ENCODE measurements at regions not wholly inside any gene's neighbourhood (a gene's known extent, or its start where the extent isn't known, plus 50 kb on each side); places are given as distances from the start of the nearest gene placed in this dataset.

- H3K27me3 ChIP-seq, result no peaks in the 10 kb centered on the region
- TF ChIP-seq POLR2AphosphoS5 (IDR thresholded peaks at IDR 0.05) (no peak), POLR2A (IDR thresholded peaks at IDR 0.05) (no peak)
- DNase-seq, result no peak
- H3K4me1 ChIP-seq, result peaks cover 73 to 100% (median 91%) of the 10 kb centered on the region in 4 donors
- H3K27ac ChIP-seq, result peak overlapping the region in 2 of 5 donors; percentile 87
- intact Hi-C loops (cut with DNase I; ENCODE audit: low total_unique reads), result no loop called here
- H3K4me3 ChIP-seq, result no peak overlapping the region
- no peaks in the 10 kb centered on the region for H3K9me3 ChIP-seq
- H3K36me3 ChIP-seq, result peaks cover 0 to 2% (median under 1%) of the 10 kb centered on the region in 4 donors
- WGBS, 5 donors, result 71 to 90% (median 85%) methylated on average over 6 to 9 of the region's 9 CpGs
Observed at GRCh38 chr17:77396610-77397009, 255.8 kb downstream of the SEC14L1 start.

GRCh38 chr17:77398274-77398673 is 257.5 kb downstream of the SEC14L1 start:
- peak overlapping the region in 3 of 5 donors; percentile 25 to 90 (median 73) for H3K27ac ChIP-seq
- DNase-seq, result no peak
- intact Hi-C loops (cut with DNase I; ENCODE audit: low total_unique reads), result no loop called here
- WGBS, 5 donors, result 75 to 88% (median 78%) methylated on average over 11 of the region's 11 CpGs
- H3K4me3 ChIP-seq, result no peak overlapping the region
- H3K36me3 ChIP-seq, result peaks cover 14 to 18% (median 16%) of the 10 kb centered on the region in 4 donors
- H3K27me3 ChIP-seq, result no peaks in the 10 kb centered on the region
- no peaks in the 10 kb centered on the region for H3K9me3 ChIP-seq
- H3K4me1 ChIP-seq, result peaks cover 56 to 100% (median 86%) of the 10 kb centered on the region in 4 donors
- no peak for TF ChIP-seq POLR2A (IDR thresholded peaks at IDR 0.05)
- no peak for TF ChIP-seq EP300 (IDR thresholded peaks at IDR 0.05)
- no peak for TF ChIP-seq POLR2AphosphoS5 (IDR thresholded peaks at IDR 0.05)
- no peak for TF ChIP-seq CTCF (IDR thresholded peaks at IDR 0.05)

- peak overlapping the region in 4 of 5 donors; percentile 63 to 90 (median 72) for H3K27ac ChIP-seq
- H3K9me3 ChIP-seq, result no peaks in the 10 kb centered on the region
- no peak for DNase-seq
- H3K4me1 ChIP-seq, result peaks cover 51 to 100% (median 85%) of the 10 kb centered on the region in 4 donors
- H3K27me3 ChIP-seq, result no peaks in the 10 kb centered on the region
- intact Hi-C loops (cut with DNase I; ENCODE audit: low total_unique reads), result no loop called here
- H3K4me3 ChIP-seq, result no peak overlapping the region
- peaks cover 17 to 28% (median 20%) of the 10 kb centered on the region in 4 donors for H3K36me3 ChIP-seq
- TF ChIP-seq EP300 (IDR thresholded peaks at IDR 0.05), result no peak
- no peak for TF ChIP-seq POLR2AphosphoS5 (IDR thresholded peaks at IDR 0.05)
- no peak for TF ChIP-seq CTCF (IDR thresholded peaks at IDR 0.05)
- TF ChIP-seq POLR2A (IDR thresholded peaks at IDR 0.05), result no peak
- WGBS, 5 donors, result 76 to 91% (median 88%) methylated on average over 4 to 16 of the region's 16 CpGs
Observed at GRCh38 chr17:77399319-77399957, 258.7 kb downstream of the SEC14L1 start.

GRCh38 chr17:77400445-77400870 is 259.7 kb downstream of the SEC14L1 start:
- H3K36me3 ChIP-seq, result peaks cover 17 to 35% (median 20%) of the 10 kb centered on the region in 4 donors
- peak in 3 of 7 experiments; percentile 47 to 66 (median 59) for TF ChIP-seq CTCF (IDR thresholded peaks at IDR 0.05)
- no peak for TF ChIP-seq EP300 (IDR thresholded peaks at IDR 0.05)
- no peak for TF ChIP-seq POLR2A (IDR thresholded peaks at IDR 0.05)
- TF ChIP-seq POLR2AphosphoS5 (IDR thresholded peaks at IDR 0.05), result no peak
- H3K4me3 ChIP-seq, result peak overlapping the region in 1 of 4 donors; percentile 4
- peak overlapping the region; percentile 48 to 90 (median 70) for H3K27ac ChIP-seq
- H3K9me3 ChIP-seq, result no peaks in the 10 kb centered on the region
- whole genome bisulfite sequencing, 5 donors, result 23 to 56% (median 29%) methylated on average over 7 to 8 of the region's 8 CpGs
- peak; percentile 54 to 72 for DNase-seq
- H3K4me1 ChIP-seq, result peaks cover 51 to 100% (median 85%) of the 10 kb centered on the region in 4 donors
- intact Hi-C loops (cut with DNase I; ENCODE audit: low total_unique reads), result no loop called here
- no peaks in the 10 kb centered on the region for H3K27me3 ChIP-seq

Measured in stomach (tissue), 8 donors.